DOHH2 (cell line): ENCODE measurements at regions not wholly inside any gene's neighbourhood (a gene's known extent, or its start where the extent isn't known, plus 50 kb on each side); places are given as distances from the start of the nearest gene placed in this dataset.

ENCODE experiments used
- EZH2phosphoT487 ChIP-seq: fragments of 200-600 bp; sonication (generic); IDR thresholded peaks from 2 replicates; pipeline ENCODE4 v1.6.1; 2017; ENCODE audit warnings: borderline replicate concordance, mild to moderate bottlenecking, antibody characterized with exemption, low read length, moderate library complexity, mixed read lengths
- TF ChIP-seq, protein P1 (sequence below): fragments of 200-600 bp; sonication (generic); IDR thresholded peaks from one replicate; pipeline ENCODE4 v1.5.1; 2014; ENCODE audit warnings: antibody characterized with exemption, mild to moderate bottlenecking, low read depth, low read length; ENCODE audit not compliant: poor library complexity, severe bottlenecking

- TF ChIP-seq, protein P1, sequence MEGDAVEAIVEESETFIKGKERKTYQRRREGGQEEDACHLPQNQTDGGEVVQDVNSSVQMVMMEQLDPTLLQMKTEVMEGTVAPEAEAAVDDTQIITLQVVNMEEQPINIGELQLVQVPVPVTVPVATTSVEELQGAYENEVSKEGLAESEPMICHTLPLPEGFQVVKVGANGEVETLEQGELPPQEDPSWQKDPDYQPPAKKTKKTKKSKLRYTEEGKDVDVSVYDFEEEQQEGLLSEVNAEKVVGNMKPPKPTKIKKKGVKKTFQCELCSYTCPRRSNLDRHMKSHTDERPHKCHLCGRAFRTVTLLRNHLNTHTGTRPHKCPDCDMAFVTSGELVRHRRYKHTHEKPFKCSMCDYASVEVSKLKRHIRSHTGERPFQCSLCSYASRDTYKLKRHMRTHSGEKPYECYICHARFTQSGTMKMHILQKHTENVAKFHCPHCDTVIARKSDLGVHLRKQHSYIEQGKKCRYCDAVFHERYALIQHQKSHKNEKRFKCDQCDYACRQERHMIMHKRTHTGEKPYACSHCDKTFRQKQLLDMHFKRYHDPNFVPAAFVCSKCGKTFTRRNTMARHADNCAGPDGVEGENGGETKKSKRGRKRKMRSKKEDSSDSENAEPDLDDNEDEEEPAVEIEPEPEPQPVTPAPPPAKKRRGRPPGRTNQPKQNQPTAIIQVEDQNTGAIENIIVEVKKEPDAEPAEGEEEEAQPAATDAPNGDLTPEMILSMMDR: no peak
- TF ChIP-seq EZH2phosphoT487: no peak
These were observed 370.3 kb downstream of the SOX9 start for GRCh38 chr17:72491102-72491501.
